ENCODE measurements at regions not wholly inside any gene's neighbourhood (a gene's known extent, or its start where the extent isn't known, plus 50 kb on each side); places are given as distances from the start of the nearest gene placed in this dataset.

GRCh38 chr3:118495206-118495605 is 539.4 kb downstream of the IGSF11 start:
- no peak for TF ChIP-seq CTCF (IDR thresholded peaks at IDR 0.05; ENCODE audit: insufficient read depth, low read depth, low read length)
- TF ChIP-seq EZH2 (IDR thresholded peaks at IDR 0.05; ENCODE audit: insufficient read depth, low read length), result no peak

All from astrocyte (in vitro differentiated cells and primary cell).